ENCODE measurements at regions not wholly inside any gene's neighbourhood (a gene's known extent, or its start where the extent isn't known, plus 50 kb on each side); places are given as distances from the start of the nearest gene placed in this dataset.
"Not testable (repeated sequence)": the region's sequence is repeated elsewhere in the genome, so short reads cannot be mapped to it uniquely, and the experiment has no call there.

- Histone ChIP-seq H3K9ac (ENCODE audit: low read depth in 1 of 2, low read length in 2 of 2) (no peak overlapping the region), H3K4me1 (ENCODE audit: control insufficient read depth in 2 of 2, insufficient read depth in 2 of 2, low read length in 2 of 2) (no peaks in the 10 kb centered on the region), H3K27me3 (ENCODE audit: control insufficient read depth in 2 of 2, insufficient read depth in 2 of 2, low read length in 2 of 2) (no peaks in the 10 kb centered on the region), H3K27ac (ENCODE audit: low read depth in 2 of 2, low read length in 2 of 2) (no peak overlapping the region), H3K4me3 (ENCODE audit: low read length in 2 of 2) (no peak overlapping the region), H3K36me3 (ENCODE audit: control insufficient read depth in 2 of 2, insufficient read depth in 2 of 2, low read length in 2 of 2) (no peaks in the 10 kb centered on the region), H3K9me3 (ENCODE audit: control insufficient read depth in 2 of 2, low read length in 2 of 2) (peaks cover 0 to 2% of the 10 kb centered on the region in 2 donors)
Observed at GRCh38 chr5:33118761-33119415, 321.9 kb upstream of the TARS1 start.

GRCh38 chr5:33120671-33121070, 320.1 kb upstream of the TARS1 start:
- no peak overlapping the region for H3K27ac ChIP-seq (ENCODE audit: low read depth in 2 of 2, low read length in 2 of 2)
- no peak overlapping the region for H3K9ac ChIP-seq (ENCODE audit: low read depth in 1 of 2, low read length in 2 of 2)
- no peaks in the 10 kb centered on the region for H3K27me3 ChIP-seq (ENCODE audit: control insufficient read depth in 2 of 2, insufficient read depth in 2 of 2, low read length in 2 of 2)
- H3K4me1 ChIP-seq (ENCODE audit: control insufficient read depth in 2 of 2, insufficient read depth in 2 of 2, low read length in 2 of 2), result no peaks in the 10 kb centered on the region
- peaks cover 0 to 2% of the 10 kb centered on the region in 2 donors for H3K9me3 ChIP-seq (ENCODE audit: control insufficient read depth in 2 of 2, low read length in 2 of 2)
- no peaks in the 10 kb centered on the region for H3K36me3 ChIP-seq (ENCODE audit: control insufficient read depth in 2 of 2, insufficient read depth in 2 of 2, low read length in 2 of 2)
- no peak overlapping the region for H3K4me3 ChIP-seq (ENCODE audit: low read length in 2 of 2)

- H3K9ac ChIP-seq (ENCODE audit: low read depth in 1 of 2, low read length in 2 of 2), result no peak overlapping the region
- H3K9me3 ChIP-seq (ENCODE audit: control insufficient read depth in 2 of 2, low read length in 2 of 2), result peaks cover 0 to 2% of the 10 kb centered on the region in 2 donors
- no peaks in the 10 kb centered on the region for H3K4me1 ChIP-seq (ENCODE audit: control insufficient read depth in 2 of 2, insufficient read depth in 2 of 2, low read length in 2 of 2)
- H3K27me3 ChIP-seq (ENCODE audit: control insufficient read depth in 2 of 2, insufficient read depth in 2 of 2, low read length in 2 of 2), result no peaks in the 10 kb centered on the region
- no peak overlapping the region for H3K4me3 ChIP-seq (ENCODE audit: low read length in 2 of 2)
- H3K36me3 ChIP-seq (ENCODE audit: control insufficient read depth in 2 of 2, insufficient read depth in 2 of 2, low read length in 2 of 2), result no peaks in the 10 kb centered on the region
- no peak overlapping the region for H3K27ac ChIP-seq (ENCODE audit: low read depth in 2 of 2, low read length in 2 of 2)
Observed at GRCh38 chr5:33129309-33129708, 311.5 kb upstream of the TARS1 start.

- Histone ChIP-seq H3K9me3 (ENCODE audit: control insufficient read depth in 2 of 2, low read length in 2 of 2) (no peaks in the 10 kb centered on the region), H3K4me3 (ENCODE audit: low read length in 2 of 2) (no peak overlapping the region)
Observed at GRCh38 chr5:33136785-33137184, 304.0 kb upstream of the TARS1 start.

GRCh38 chr5:33138145-33138544, 302.6 kb upstream of the TARS1 start:
- H3K27ac ChIP-seq (ENCODE audit: low read depth in 2 of 2, low read length in 2 of 2); H3K27me3 ChIP-seq (ENCODE audit: control insufficient read depth in 2 of 2, insufficient read depth in 2 of 2, low read length in 2 of 2); H3K9ac ChIP-seq (ENCODE audit: low read depth in 1 of 2, low read length in 2 of 2); H3K4me1 ChIP-seq (ENCODE audit: control insufficient read depth in 2 of 2, insufficient read depth in 2 of 2, low read length in 2 of 2); H3K36me3 ChIP-seq (ENCODE audit: control insufficient read depth in 2 of 2, insufficient read depth in 2 of 2, low read length in 2 of 2); H3K4me3 ChIP-seq (ENCODE audit: low read length in 2 of 2); H3K9me3 ChIP-seq (ENCODE audit: control insufficient read depth in 2 of 2, low read length in 2 of 2): not testable (repeated sequence)

More at GRCh38 chr5:33136785-33137184, 304.0 kb upstream of the TARS1 start:
- Histone ChIP-seq H3K4me1 (ENCODE audit: control insufficient read depth in 2 of 2, insufficient read depth in 2 of 2, low read length in 2 of 2) (no peaks in the 10 kb centered on the region), H3K27me3 (ENCODE audit: control insufficient read depth in 2 of 2, insufficient read depth in 2 of 2, low read length in 2 of 2) (no peaks in the 10 kb centered on the region), H3K36me3 (ENCODE audit: control insufficient read depth in 2 of 2, insufficient read depth in 2 of 2, low read length in 2 of 2) (no peaks in the 10 kb centered on the region), H3K27ac (ENCODE audit: low read depth in 2 of 2, low read length in 2 of 2) (no peak overlapping the region), H3K9ac (ENCODE audit: low read depth in 1 of 2, low read length in 2 of 2) (no peak overlapping the region)

- Histone ChIP-seq H3K27ac (ENCODE audit: low read depth in 2 of 2, low read length in 2 of 2) (no peak overlapping the region), H3K9me3 (ENCODE audit: control insufficient read depth in 2 of 2, low read length in 2 of 2) (no peaks in the 10 kb centered on the region), H3K36me3 (ENCODE audit: control insufficient read depth in 2 of 2, insufficient read depth in 2 of 2, low read length in 2 of 2) (no peaks in the 10 kb centered on the region), H3K9ac (ENCODE audit: low read depth in 1 of 2, low read length in 2 of 2) (no peak overlapping the region), H3K4me3 (ENCODE audit: low read length in 2 of 2) (no peak overlapping the region), H3K27me3 (ENCODE audit: control insufficient read depth in 2 of 2, insufficient read depth in 2 of 2, low read length in 2 of 2) (no peaks in the 10 kb centered on the region), H3K4me1 (ENCODE audit: control insufficient read depth in 2 of 2, insufficient read depth in 2 of 2, low read length in 2 of 2) (no peaks in the 10 kb centered on the region)
Observed at GRCh38 chr5:33143405-33144123, 297.2 kb upstream of the TARS1 start.

- H3K36me3 ChIP-seq (ENCODE audit: control insufficient read depth in 2 of 2, insufficient read depth in 2 of 2, low read length in 2 of 2), result no peaks in the 10 kb centered on the region
- no peak overlapping the region for H3K4me3 ChIP-seq (ENCODE audit: low read length in 2 of 2)
- no peaks in the 10 kb centered on the region for H3K4me1 ChIP-seq (ENCODE audit: control insufficient read depth in 2 of 2, insufficient read depth in 2 of 2, low read length in 2 of 2)
- no peak overlapping the region for H3K9ac ChIP-seq (ENCODE audit: low read depth in 1 of 2, low read length in 2 of 2)
- no peaks in the 10 kb centered on the region for H3K27me3 ChIP-seq (ENCODE audit: control insufficient read depth in 2 of 2, insufficient read depth in 2 of 2, low read length in 2 of 2)
- H3K27ac ChIP-seq (ENCODE audit: low read depth in 2 of 2, low read length in 2 of 2), result no peak overlapping the region
- H3K9me3 ChIP-seq (ENCODE audit: control insufficient read depth in 2 of 2, low read length in 2 of 2), result no peaks in the 10 kb centered on the region
Observed at GRCh38 chr5:33146881-33147280, 293.9 kb upstream of the TARS1 start.

GRCh38 chr5:33148076-33148513, 292.7 kb upstream of the TARS1 start:
- Histone ChIP-seq H3K27ac (ENCODE audit: low read depth in 2 of 2, low read length in 2 of 2) (no peak overlapping the region), H3K27me3 (ENCODE audit: control insufficient read depth in 2 of 2, insufficient read depth in 2 of 2, low read length in 2 of 2) (no peaks in the 10 kb centered on the region), H3K9ac (ENCODE audit: low read depth in 1 of 2, low read length in 2 of 2) (no peak overlapping the region), H3K4me1 (ENCODE audit: control insufficient read depth in 2 of 2, insufficient read depth in 2 of 2, low read length in 2 of 2) (no peaks in the 10 kb centered on the region), H3K36me3 (ENCODE audit: control insufficient read depth in 2 of 2, insufficient read depth in 2 of 2, low read length in 2 of 2) (no peaks in the 10 kb centered on the region), H3K9me3 (ENCODE audit: control insufficient read depth in 2 of 2, low read length in 2 of 2) (no peaks in the 10 kb centered on the region), H3K4me3 (ENCODE audit: low read length in 2 of 2) (no peak overlapping the region)

- Histone ChIP-seq H3K4me3 (ENCODE audit: low read length in 2 of 2) (no peak overlapping the region), H3K27ac (ENCODE audit: low read depth in 2 of 2, low read length in 2 of 2) (no peak overlapping the region), H3K9me3 (ENCODE audit: control insufficient read depth in 2 of 2, low read length in 2 of 2) (no peaks in the 10 kb centered on the region), H3K4me1 (ENCODE audit: control insufficient read depth in 2 of 2, insufficient read depth in 2 of 2, low read length in 2 of 2) (no peaks in the 10 kb centered on the region), H3K27me3 (ENCODE audit: control insufficient read depth in 2 of 2, insufficient read depth in 2 of 2, low read length in 2 of 2) (no peaks in the 10 kb centered on the region), H3K36me3 (ENCODE audit: control insufficient read depth in 2 of 2, insufficient read depth in 2 of 2, low read length in 2 of 2) (no peaks in the 10 kb centered on the region), H3K9ac (ENCODE audit: low read depth in 1 of 2, low read length in 2 of 2) (no peak overlapping the region)
Observed at GRCh38 chr5:33153372-33153771, 287.4 kb upstream of the TARS1 start.

- no peaks in the 10 kb centered on the region for H3K27me3 ChIP-seq (ENCODE audit: control insufficient read depth in 2 of 2, insufficient read depth in 2 of 2, low read length in 2 of 2)
- no peaks in the 10 kb centered on the region for H3K4me1 ChIP-seq (ENCODE audit: control insufficient read depth in 2 of 2, insufficient read depth in 2 of 2, low read length in 2 of 2)
- H3K4me3 ChIP-seq (ENCODE audit: low read length in 2 of 2), result no peak overlapping the region
- no peak overlapping the region for H3K27ac ChIP-seq (ENCODE audit: low read depth in 2 of 2, low read length in 2 of 2)
- H3K36me3 ChIP-seq (ENCODE audit: control insufficient read depth in 2 of 2, insufficient read depth in 2 of 2, low read length in 2 of 2), result no peaks in the 10 kb centered on the region
- no peaks in the 10 kb centered on the region for H3K9me3 ChIP-seq (ENCODE audit: control insufficient read depth in 2 of 2, low read length in 2 of 2)
- no peak overlapping the region for H3K9ac ChIP-seq (ENCODE audit: low read depth in 1 of 2, low read length in 2 of 2)
Observed at GRCh38 chr5:33153831-33154230, 286.9 kb upstream of the TARS1 start.

All from mucosa of rectum (tissue), 2 donors.